ENCODE measurements at regions not wholly inside any gene's neighbourhood (a gene's known extent, or its start where the extent isn't known, plus 50 kb on each side); places are given as distances from the start of the nearest gene placed in this dataset.

DNA sequence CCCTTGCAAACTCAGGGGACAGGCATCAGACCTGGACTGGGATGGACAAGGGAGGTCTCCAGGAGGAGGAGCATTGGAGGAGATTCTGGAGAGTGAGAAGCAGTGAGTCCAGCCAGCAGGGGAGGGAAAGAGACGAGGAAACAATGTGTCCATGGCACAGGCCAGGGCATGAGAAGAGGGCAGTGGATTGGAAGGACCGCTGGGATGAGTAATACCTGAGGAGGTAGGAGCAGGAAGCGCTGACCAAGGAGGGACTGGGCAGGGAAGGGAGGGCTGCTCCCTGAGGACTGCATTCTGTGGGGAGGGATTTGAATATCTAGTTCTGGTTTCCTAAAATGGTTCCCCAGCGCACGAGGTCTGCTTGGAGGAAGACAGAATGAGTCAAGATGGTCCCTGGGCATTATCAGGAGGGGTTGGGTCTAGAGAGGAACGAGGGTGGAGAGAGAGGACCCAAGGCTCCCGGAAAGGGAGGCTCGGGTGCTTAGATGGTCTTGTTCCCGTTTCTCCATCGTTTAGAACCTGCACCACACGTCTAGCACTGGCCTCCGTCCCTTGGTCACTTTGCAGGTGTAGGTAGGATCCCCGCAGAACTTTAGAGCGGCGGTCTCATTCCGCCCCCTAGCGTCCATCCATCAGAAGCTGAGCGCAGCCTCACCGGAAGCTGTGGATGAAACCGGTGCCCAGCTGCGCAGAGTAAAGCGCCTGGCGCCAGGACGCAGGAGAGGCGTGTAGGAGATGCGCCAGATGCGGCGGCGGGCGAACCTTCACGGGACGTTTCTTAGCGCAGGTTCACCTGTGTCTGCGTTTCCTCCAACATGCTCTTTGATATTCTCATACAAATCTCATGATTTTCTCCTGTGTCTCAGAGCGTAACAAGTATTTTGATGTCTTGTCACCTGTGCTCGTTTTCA, 190.7 kb upstream of the NDN start:
- no peaks in the 10 kb centered on the region for H4K20me1 ChIP-seq (ENCODE audit: insufficient read depth)
- no peak overlapping the region for H3K4me2 ChIP-seq (ENCODE audit: low read length)
- H3K27ac ChIP-seq (ENCODE audit: low read depth, low read length): no peak overlapping the region
- no peak overlapping the region for H3K9ac ChIP-seq (ENCODE audit: low read length)
- no peaks in the 10 kb centered on the region for H3K27me3 ChIP-seq (ENCODE audit: insufficient read depth, low read length)
- ATAC-seq (no peak), DNase-seq (ENCODE audit: low read depth, low spot score) (no peak)
- intact Hi-C loops (cut with micrococcal nuclease): no loop called here
- ChIA-PET CTCF (no interaction called here), RAD21 (ENCODE audit: low non-redundant PET in 1 of 2, low total read pairs in 2 of 2, uncharacterized antibody in 2 of 2, unreplicated experiment in 2 of 2) (no interaction called here), POLR2A (no interaction called here)
- BruUV-seq (replicated peaks): no TSS peak
- peaks cover 5 to 43% of the 10 kb centered on the region in 2 experiments; a peak in 2 of 4 replicates for H3K9me3 ChIP-seq (ENCODE audit: control insufficient read depth in 1 of 2, insufficient read depth in 1 of 2, low read depth in 1 of 2, low read length in 2 of 2)
- no peaks in the 10 kb centered on the region for H3K9me2 ChIP-seq (ENCODE audit: insufficient read depth)
- H3K4me1 ChIP-seq (ENCODE audit: control insufficient read depth in 1 of 2, insufficient read depth in 2 of 2, low read length in 2 of 2): no peaks in the 10 kb centered on the region
- no peaks in the 10 kb centered on the region for H3K79me2 ChIP-seq (ENCODE audit: insufficient read depth, low read length)
- no peak overlapping the region for H3K4me3 ChIP-seq (replicated peaks in 1 of 2; ENCODE audit: low read depth in 1 of 2, low read length in 2 of 2)
- no peak for TF ChIP-seq EZH2 (IDR thresholded peaks at IDR 0.05)
- TF ChIP-seq FOSL1 (IDR thresholded peaks at IDR 0.05; ENCODE audit: low read depth): no peak
- TF ChIP-seq RAD21 (IDR thresholded peaks at IDR 0.05; ENCODE audit: low read depth): no peak
- no peak for TF ChIP-seq ATF3 (IDR thresholded peaks at IDR 0.05)
- no peak for TF ChIP-seq CTCF (IDR thresholded peaks at IDR 0.05 in 2 of 3, conservative IDR thresholded peaks at IDR 0.05 in 1 of 3; ENCODE audit: borderline replicate concordance in 1 of 3, insufficient read depth in 1 of 3, low read depth in 2 of 3, low read length in 2 of 3)
- TF ChIP-seq YY1 (IDR thresholded peaks at IDR 0.05; ENCODE audit: extremely low read depth, insufficient replicate concordance, low read depth, low read length): no peak
- no peak for TF ChIP-seq EGR1 (IDR thresholded peaks at IDR 0.05; ENCODE audit: low read depth)
- TF ChIP-seq REST (IDR thresholded peaks at IDR 0.05; ENCODE audit: low read depth): no peak
- no peak for TF ChIP-seq SP1 (IDR thresholded peaks at IDR 0.05; ENCODE audit: low read depth)
- no peak for TF ChIP-seq SIN3A (IDR thresholded peaks at IDR 0.05; ENCODE audit: low read depth)
- no peak for TF ChIP-seq ZNF274 (IDR thresholded peaks at IDR 0.05; ENCODE audit: low read depth, low read length)
- no peak for TF ChIP-seq ELF1 (IDR thresholded peaks at IDR 0.05; ENCODE audit: borderline replicate concordance, low read depth)
- no peak for TF ChIP-seq POLR2AphosphoS5 (IDR thresholded peaks at IDR 0.05; ENCODE audit: low read depth, low read length)
- TF ChIP-seq, protein P1, sequence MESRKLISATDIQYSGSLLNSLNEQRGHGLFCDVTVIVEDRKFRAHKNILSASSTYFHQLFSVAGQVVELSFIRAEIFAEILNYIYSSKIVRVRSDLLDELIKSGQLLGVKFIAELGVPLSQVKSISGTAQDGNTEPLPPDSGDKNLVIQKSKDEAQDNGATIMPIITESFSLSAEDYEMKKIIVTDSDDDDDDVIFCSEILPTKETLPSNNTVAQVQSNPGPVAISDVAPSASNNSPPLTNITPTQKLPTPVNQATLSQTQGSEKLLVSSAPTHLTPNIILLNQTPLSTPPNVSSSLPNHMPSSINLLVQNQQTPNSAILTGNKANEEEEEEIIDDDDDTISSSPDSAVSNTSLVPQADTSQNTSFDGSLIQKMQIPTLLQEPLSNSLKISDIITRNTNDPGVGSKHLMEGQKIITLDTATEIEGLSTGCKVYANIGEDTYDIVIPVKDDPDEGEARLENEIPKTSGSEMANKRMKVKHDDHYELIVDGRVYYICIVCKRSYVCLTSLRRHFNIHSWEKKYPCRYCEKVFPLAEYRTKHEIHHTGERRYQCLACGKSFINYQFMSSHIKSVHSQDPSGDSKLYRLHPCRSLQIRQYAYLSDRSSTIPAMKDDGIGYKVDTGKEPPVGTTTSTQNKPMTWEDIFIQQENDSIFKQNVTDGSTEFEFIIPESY (IDR thresholded peaks at IDR 0.05; ENCODE audit: extremely low read depth, insufficient replicate concordance, low read length): no peak
- TF ChIP-seq MAX (IDR thresholded peaks at IDR 0.05): no peak
- TF ChIP-seq TCF7L2 (IDR thresholded peaks at IDR 0.05; ENCODE audit: borderline replicate concordance, extremely low read depth, insufficient read depth, insufficient read length): no peak
- H2AFZ ChIP-seq (ENCODE audit: low read depth, low read length, poor library complexity, severe bottlenecking): no peak overlapping the region
- H3K36me3 ChIP-seq (ENCODE audit: control insufficient read depth in 1 of 2, insufficient read depth in 2 of 2, low read length in 2 of 2): no peaks in the 10 kb centered on the region

All from HCT116 (cell line).